Prostate gland (tissue), 2 donors: ENCODE measurements at regions not wholly inside any gene's neighbourhood (a gene's known extent, or its start where the extent isn't known, plus 50 kb on each side); places are given as distances from the start of the nearest gene placed in this dataset.

Experiments used
- DNase-seq: peaks from one replicate; pipeline ENCODE4 v3.0.0-alpha.2; 2019; ENCODE audit warnings: low spot score
- H3K27ac ChIP-seq, 2 donors: fragments of 200-600 bp; sonication (generic); 2 replicates each; pipeline ENCODE4 v1.5.1; 2017 to 2019
- H3K27me3 ChIP-seq: fragments of 200-600 bp; sonication (generic); replicated peaks from 2 replicates; pipeline ENCODE4 v1.5.1; 2019; ENCODE audit not compliant: insufficient read depth
- H3K36me3 ChIP-seq, 2 donors: fragments of 200-600 bp; sonication (generic); 1 replicate in 1 of 2; 2 replicates in 1 of 2; pipeline versions ENCODE4 v1.5.1 to v1.8.1; 2017 to 2019
- H3K4me1 ChIP-seq: fragments of 200-600 bp; sonication (generic); replicated peaks from 2 replicates; pipeline ENCODE4 v1.5.1; 2019
- H3K4me3 ChIP-seq, 2 donors: fragments of 200-600 bp; sonication (generic); 2 replicates each; pipeline ENCODE4 v1.5.1; 2017 to 2019
- H3K9me3 ChIP-seq: fragments of 200-600 bp; sonication (generic); 2 replicates; pipeline ENCODE4 v1.5.1; 2017
- CTCF ChIP-seq, 4 experiments: fragments of 200-600 bp in 2 of 4; fragments of 450-650 bp in 2 of 4; sonication (generic) in 2 of 4; IDR thresholded peaks; 1 replicate in 3 of 4; 2 replicates in 1 of 4; pipeline ENCODE4 v1.5.1; 2016 to 2019; ENCODE audit warnings: antibody characterized with exemption in 4 of 4, mild to moderate bottlenecking in 2 of 4, moderate library complexity in 2 of 4
- POLR2A ChIP-seq: fragments of 450-650 bp; IDR thresholded peaks from one replicate; pipeline ENCODE4 v1.6.1; 2016; ENCODE audit warnings: antibody characterized with exemption, mild to moderate bottlenecking
- POLR2AphosphoS5 ChIP-seq: sonication (generic); formaldehyde crosslinking; IDR thresholded peaks from one replicate; pipeline ENCODE4 v1.6.1; 2017; ENCODE audit warnings: antibody characterized with exemption
- WGBS: methylation state at CpG from one replicate; pipeline ENCODE4 v1.1.5; 2018; 5-methylcytosine and 5-hydroxymethylcytosine counted together
- intact Hi-C: fragments of 100-400 bp; cut with DNase I; formaldehyde crosslinking; loops from one replicate; pipeline ENCODE4 v1.14.2; 2022

- Histone ChIP-seq H3K4me1 (no peaks in the 10 kb centered on the region), H3K36me3 (no peaks in the 10 kb centered on the region), H3K27ac (no peak overlapping the region), H3K4me3 (no peak overlapping the region), H3K27me3 (no peaks in the 10 kb centered on the region), H3K9me3 (no peaks in the 10 kb centered on the region)
- intact Hi-C loops, result no loop called here
- no peak for DNase-seq
- WGBS, result 83% methylated on average over 2 of the region's 2 CpGs
- TF ChIP-seq POLR2AphosphoS5 (no peak), POLR2A (no peak), CTCF (IDR thresholded peaks at IDR 0.05) (no peak)
Observed at GRCh38 chr7:18378989-18379605, 116.5 kb upstream of the HDAC9 start.

- Histone ChIP-seq H3K27me3 (no peaks in the 10 kb centered on the region), H3K4me1 (no peaks in the 10 kb centered on the region), H3K9me3 (no peaks in the 10 kb centered on the region), H3K36me3 (no peaks in the 10 kb centered on the region), H3K27ac (no peak overlapping the region), H3K4me3 (no peak overlapping the region)
- intact Hi-C loops, result no loop called here
- DNase-seq, result no peak
- TF ChIP-seq CTCF (IDR thresholded peaks at IDR 0.05) (no peak), POLR2A (no peak), POLR2AphosphoS5 (no peak)
- 67% methylated on average over 1 of the region's 1 CpG for WGBS
Observed at GRCh38 chr7:18384491-18385143, 110.9 kb upstream of the HDAC9 start.

- no peak for DNase-seq
- no peak overlapping the region for H3K4me3 ChIP-seq
- H3K27ac ChIP-seq, result no peak overlapping the region
- H3K27me3 ChIP-seq, result no peaks in the 10 kb centered on the region
- intact Hi-C loops, result no loop called here
- TF ChIP-seq POLR2A (no peak), POLR2AphosphoS5 (no peak), CTCF (IDR thresholded peaks at IDR 0.05) (no peak)
- 94% methylated on average over 4 of the region's 4 CpGs for WGBS
- H3K4me1 ChIP-seq, result no peaks in the 10 kb centered on the region
- H3K9me3 ChIP-seq, result no peaks in the 10 kb centered on the region
- H3K36me3 ChIP-seq, result no peaks in the 10 kb centered on the region
Observed at GRCh38 chr7:18386607-18387006, 108.9 kb upstream of the HDAC9 start.

- Histone ChIP-seq H3K4me1 (no peaks in the 10 kb centered on the region), H3K27me3 (no peaks in the 10 kb centered on the region), H3K36me3 (no peaks in the 10 kb centered on the region), H3K9me3 (no peaks in the 10 kb centered on the region), H3K27ac (no peak overlapping the region), H3K4me3 (no peak overlapping the region)
- no peak for TF ChIP-seq POLR2AphosphoS5
- TF ChIP-seq CTCF (IDR thresholded peaks at IDR 0.05), result no peak
- TF ChIP-seq POLR2A, result no peak
- no peak for DNase-seq
- intact Hi-C loops, result no loop called here
- 87% methylated on average over 2 of the region's 2 CpGs for WGBS
Observed at GRCh38 chr7:18387191-18387735, 108.3 kb upstream of the HDAC9 start.

GRCh38 chr7:18390535-18390907 lies 105.0 kb upstream of the HDAC9 start:
- peak overlapping the region; percentile 11 to 33 for H3K27ac ChIP-seq
- H3K4me3 ChIP-seq, result no peak overlapping the region
- no peak for DNase-seq
- no peaks in the 10 kb centered on the region for H3K4me1 ChIP-seq
- H3K27me3 ChIP-seq, result no peaks in the 10 kb centered on the region
- WGBS, result 31% methylated on average over 3 of the region's 3 CpGs
- TF ChIP-seq CTCF (IDR thresholded peaks at IDR 0.05), result no peak
- TF ChIP-seq POLR2AphosphoS5, result no peak
- no peak for TF ChIP-seq POLR2A
- H3K36me3 ChIP-seq, result no peaks in the 10 kb centered on the region
- H3K9me3 ChIP-seq, result no peaks in the 10 kb centered on the region
- intact Hi-C loops, result no loop called here
